HG03175 (cell line): ENCODE measurements at regions not wholly inside any gene's neighbourhood (a gene's known extent, or its start where the extent isn't known, plus 50 kb on each side); places are given as distances from the start of the nearest gene placed in this dataset.

Experiments used
- ATAC-seq: cut with Tn5 transposase; IDR thresholded peaks from one replicate; pipeline ENCODE4 v1.9.1; 2021; ENCODE audit warnings: mild to moderate bottlenecking, moderate library complexity; ENCODE audit not compliant: unreplicated experiment

- no peak for ATAC-seq
These were observed 1485.7 kb upstream of the CDH9 start for GRCh38 chr5:28523888-28524635.

GRCh38 chr5:28523416-28523815, 1485.0 kb upstream of the CDH9 start:
- no peak for ATAC-seq

GRCh38 chr5:28517691-28518090, 1479.3 kb upstream of the CDH9 start:
- no peak for ATAC-seq

GRCh38 chr5:28516722-28517121, 1478.3 kb upstream of the CDH9 start:
- no peak for ATAC-seq

- no peak for ATAC-seq
These were observed 1474.3 kb upstream of the CDH9 start for GRCh38 chr5:28512648-28513047.

- ATAC-seq = no peak
These were observed 1466.7 kb upstream of the CDH9 start for GRCh38 chr5:28505121-28505520.

GRCh38 chr5:28500511-28500910, 1462.1 kb upstream of the CDH9 start:
- ATAC-seq = no peak

GRCh38 chr5:28499766-28500290, 1461.4 kb upstream of the CDH9 start:
- ATAC-seq = no peak

- ATAC-seq = no peak
These were observed 1457.5 kb upstream of the CDH9 start for GRCh38 chr5:28495876-28496275.

GRCh38 chr5:28493456-28493855, 1455.1 kb upstream of the CDH9 start:
- no peak for ATAC-seq

GRCh38 chr5:28488752-28489151, 1450.4 kb upstream of the CDH9 start:
- no peak for ATAC-seq

- ATAC-seq = no peak
These were observed 1445.1 kb upstream of the CDH9 start for GRCh38 chr5:28483327-28484025.

GRCh38 chr5:28473531-28474107, 1435.2 kb upstream of the CDH9 start:
- no peak for ATAC-seq

GRCh38 chr5:28468166-28468565, 1429.8 kb upstream of the CDH9 start:
- ATAC-seq = no peak

GRCh38 chr5:28463728-28464127, 1425.3 kb upstream of the CDH9 start:
- no peak for ATAC-seq

- ATAC-seq = no peak
These were observed 1413.1 kb upstream of the CDH9 start for GRCh38 chr5:28451483-28451882.

GRCh38 chr5:28450997-28451396, 1412.6 kb upstream of the CDH9 start:
- no peak for ATAC-seq

- no peak for ATAC-seq
These were observed 1410.4 kb upstream of the CDH9 start for GRCh38 chr5:28448791-28449190.

- no peak for ATAC-seq
These were observed 1392.3 kb upstream of the CDH9 start for GRCh38 chr5:28430565-28431178.

- no peak for ATAC-seq
These were observed 1382.8 kb upstream of the CDH9 start for GRCh38 chr5:28421141-28421540.

GRCh38 chr5:28415791-28416443, 1377.5 kb upstream of the CDH9 start:
- ATAC-seq = no peak
